ENCODE measurements at regions not wholly inside any gene's neighbourhood (a gene's known extent, or its start where the extent isn't known, plus 50 kb on each side); places are given as distances from the start of the nearest gene placed in this dataset.

DNA sequence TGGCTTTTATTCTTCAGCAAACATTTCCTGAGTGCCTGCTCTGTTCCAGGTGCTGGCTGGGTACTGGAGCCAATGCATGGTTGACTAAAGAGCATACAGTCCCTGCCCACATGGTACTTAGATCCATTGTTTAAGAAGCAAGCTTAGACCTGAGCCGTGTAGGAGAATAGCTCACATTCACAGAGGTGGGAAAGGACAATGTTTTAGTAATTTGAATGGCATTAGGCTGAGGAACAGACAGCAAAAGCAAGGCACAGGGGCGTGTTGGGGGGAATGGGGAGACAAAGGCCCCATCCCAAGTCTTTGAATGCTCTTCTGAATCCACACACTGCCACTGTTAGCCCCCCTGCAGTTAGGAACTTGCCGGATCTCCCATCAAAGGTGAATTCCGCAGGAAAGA is 388.2 kb upstream of the RGMA start:
- Histone ChIP-seq H3K9me3 (ENCODE audit: insufficient read depth, low read length, severe bottlenecking) (no peaks in the 10 kb centered on the region), H4K20me1 (ENCODE audit: insufficient read depth, low read length) (no peaks in the 10 kb centered on the region), H3K4me3 (ENCODE audit: low read depth in 1 of 2, low read length in 2 of 2) (no peak overlapping the region), H3K4me1 (ENCODE audit: insufficient read depth, low read length) (no peaks in the 10 kb centered on the region), H3K36me3 (ENCODE audit: insufficient read depth, low read length) (no peaks in the 10 kb centered on the region), H3K4me2 (ENCODE audit: insufficient read depth, low read length) (no peak overlapping the region), H3K79me2 (ENCODE audit: insufficient read depth, low read length) (no peaks in the 10 kb centered on the region), H3K27ac (ENCODE audit: low read length) (no peak overlapping the region), H3K9ac (ENCODE audit: low read depth, low read length) (no peak overlapping the region), H2AFZ (ENCODE audit: low read depth, low read length) (no peak overlapping the region), H3K27me3 (ENCODE audit: insufficient read depth, low read length, poor library complexity) (no peaks in the 10 kb centered on the region)
- no peak for DNase-seq
- no peak for ATAC-seq (ENCODE audit: insufficient read depth, low read depth)
- no peak for TF ChIP-seq EZH2 (IDR thresholded peaks at IDR 0.05; ENCODE audit: borderline replicate concordance, low read depth, low read length, severe bottlenecking)
- no peak for TF ChIP-seq CTCF (IDR thresholded peaks at IDR 0.05; ENCODE audit: borderline replicate concordance, extremely low read depth, low read length, poor library complexity, severe bottlenecking)

DNA sequence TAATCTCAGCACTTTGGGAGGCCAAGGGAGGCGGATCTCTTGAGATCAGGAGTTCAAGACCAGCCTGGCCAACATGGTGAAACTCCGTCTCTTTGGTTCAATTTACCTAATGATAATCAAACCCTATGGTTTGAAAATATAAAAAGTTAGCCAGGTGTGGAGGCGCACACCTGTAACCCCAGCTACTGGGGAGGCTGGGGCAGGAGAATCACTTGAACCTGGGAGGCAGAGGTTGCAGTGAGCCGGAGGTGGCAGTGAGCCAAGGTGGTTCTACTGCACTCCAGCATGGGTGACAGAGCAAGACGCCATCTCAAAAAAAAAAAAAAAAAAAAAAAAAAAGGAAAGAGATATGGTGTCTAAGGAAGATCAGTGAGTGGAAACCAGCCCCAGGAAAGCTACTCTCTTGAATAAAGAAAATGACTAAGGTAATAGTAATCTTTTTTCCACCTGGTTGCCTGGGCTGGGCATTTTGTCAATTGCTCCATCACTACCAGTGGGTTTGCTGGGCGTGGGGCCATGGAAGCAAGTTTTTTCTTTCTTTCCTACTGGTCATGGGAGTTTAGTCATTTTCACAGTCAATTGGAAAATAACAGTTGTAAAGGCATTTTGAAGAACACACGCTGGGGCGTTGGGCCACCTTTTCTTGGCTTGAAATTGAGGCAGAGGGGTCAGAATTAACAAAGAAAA is 387.6 kb upstream of the RGMA start:
- no peak overlapping the region for H3K27ac ChIP-seq (ENCODE audit: low read length)
- ATAC-seq (ENCODE audit: insufficient read depth, low read depth) (no peak), DNase-seq (no peak)
- no peak overlapping the region for H3K4me3 ChIP-seq (ENCODE audit: low read depth in 1 of 2, low read length in 2 of 2)
- H3K36me3 ChIP-seq (ENCODE audit: insufficient read depth, low read length): no peaks in the 10 kb centered on the region
- H3K9me3 ChIP-seq (ENCODE audit: insufficient read depth, low read length, severe bottlenecking): no peaks in the 10 kb centered on the region
- H3K4me2 ChIP-seq (ENCODE audit: insufficient read depth, low read length): no peak overlapping the region
- no peaks in the 10 kb centered on the region for H3K4me1 ChIP-seq (ENCODE audit: insufficient read depth, low read length)
- H3K79me2 ChIP-seq (ENCODE audit: insufficient read depth, low read length): no peaks in the 10 kb centered on the region
- H2AFZ ChIP-seq (ENCODE audit: low read depth, low read length): no peak overlapping the region
- no peak overlapping the region for H3K9ac ChIP-seq (ENCODE audit: low read depth, low read length)
- TF ChIP-seq EZH2 (IDR thresholded peaks at IDR 0.05; ENCODE audit: borderline replicate concordance, low read depth, low read length, severe bottlenecking) (no peak), CTCF (IDR thresholded peaks at IDR 0.05; ENCODE audit: borderline replicate concordance, extremely low read depth, low read length, poor library complexity, severe bottlenecking) (no peak)
- H3K27me3 ChIP-seq (ENCODE audit: insufficient read depth, low read length, poor library complexity): no peaks in the 10 kb centered on the region
- no peaks in the 10 kb centered on the region for H4K20me1 ChIP-seq (ENCODE audit: insufficient read depth, low read length)

GRCh38 chr15:93474728-93475127 is 385.7 kb upstream of the RGMA start:
- H3K9me3 ChIP-seq (ENCODE audit: insufficient read depth, low read length, severe bottlenecking): no peaks in the 10 kb centered on the region
- H3K36me3 ChIP-seq (ENCODE audit: insufficient read depth, low read length): no peaks in the 10 kb centered on the region
- TF ChIP-seq EZH2 (IDR thresholded peaks at IDR 0.05; ENCODE audit: borderline replicate concordance, low read depth, low read length, severe bottlenecking) (no peak), CTCF (IDR thresholded peaks at IDR 0.05; ENCODE audit: borderline replicate concordance, extremely low read depth, low read length, poor library complexity, severe bottlenecking) (no peak)
- no peaks in the 10 kb centered on the region for H3K4me1 ChIP-seq (ENCODE audit: insufficient read depth, low read length)
- no peaks in the 10 kb centered on the region for H3K79me2 ChIP-seq (ENCODE audit: insufficient read depth, low read length)
- no peak overlapping the region for H3K4me2 ChIP-seq (ENCODE audit: insufficient read depth, low read length)
- H3K4me3 ChIP-seq (ENCODE audit: low read depth in 1 of 2, low read length in 2 of 2): no peak overlapping the region
- ATAC-seq (ENCODE audit: insufficient read depth, low read depth) (no peak), DNase-seq (no peak)
- H3K27ac ChIP-seq (ENCODE audit: low read length): no peak overlapping the region
- no peak overlapping the region for H3K9ac ChIP-seq (ENCODE audit: low read depth, low read length)
- no peaks in the 10 kb centered on the region for H3K27me3 ChIP-seq (ENCODE audit: insufficient read depth, low read length, poor library complexity)
- no peak overlapping the region for H2AFZ ChIP-seq (ENCODE audit: low read depth, low read length)
- H4K20me1 ChIP-seq (ENCODE audit: insufficient read depth, low read length): no peaks in the 10 kb centered on the region
